GM06990 (cell line): ENCODE measurements at regions not wholly inside any gene's neighbourhood (a gene's known extent, or its start where the extent isn't known, plus 50 kb on each side); places are given as distances from the start of the nearest gene placed in this dataset.

Experiments
- DNase-seq: peaks from one replicate; pipeline ENCODE4 v3.0.0-alpha.2; 2011; ENCODE audit not compliant: insufficient read length; ENCODE audit errors: extremely low read depth
- H3K27me3 ChIP-seq: replicated peaks from 2 replicates; pipeline ENCODE4 v1.6.0; 2011; ENCODE audit warnings: low read length; ENCODE audit not compliant: control insufficient read depth, insufficient read depth
- H3K36me3 ChIP-seq: 2 replicates; pipeline ENCODE4 v1.5.1; 2011; ENCODE audit warnings: low read length; ENCODE audit not compliant: control insufficient read depth, insufficient read depth
- H3K4me3 ChIP-seq: replicated peaks from 2 replicates; pipeline ENCODE4 v1.5.1; 2011; ENCODE audit warnings: low read depth, mild to moderate bottlenecking, control low read depth, low read length
- CTCF ChIP-seq: IDR thresholded peaks from 2 replicates; pipeline ENCODE4 v1.5.1; 2011; ENCODE audit warnings: low read length, control low read depth, mild to moderate bottlenecking, inconsistent platforms; ENCODE audit not compliant: insufficient read depth, poor library complexity, severe bottlenecking

- Histone ChIP-seq H3K27me3 (peaks cover 1% of the 10 kb centered on the region; the same call in 1 of the 2 replicates), H3K36me3 (no peaks in the 10 kb centered on the region), H3K4me3 (no peak overlapping the region)
- DNase-seq = no peak
- no peak for TF ChIP-seq CTCF
Measured at GRCh38 chr16:74026373-74027281, 270.0 kb upstream of the PSMD7 start.

- Histone ChIP-seq H3K4me3 (no peak overlapping the region), H3K27me3 (peaks cover 1% of the 10 kb centered on the region; the same call in 1 of the 2 replicates), H3K36me3 (no peaks in the 10 kb centered on the region)
- TF ChIP-seq CTCF = no peak
- DNase-seq = no peak
Measured at GRCh38 chr16:74024953-74025352, 271.7 kb upstream of the PSMD7 start.

GRCh38 chr16:74020095-74020670 lies 276.4 kb upstream of the PSMD7 start:
- H3K36me3 ChIP-seq = no peaks in the 10 kb centered on the region
- H3K4me3 ChIP-seq = no peak overlapping the region
- no peaks in the 10 kb centered on the region for H3K27me3 ChIP-seq
- DNase-seq = no peak
- no peak for TF ChIP-seq CTCF

GRCh38 chr16:74019612-74020011 lies 277.0 kb upstream of the PSMD7 start:
- TF ChIP-seq CTCF = no peak
- Histone ChIP-seq H3K36me3 (no peaks in the 10 kb centered on the region), H3K4me3 (no peak overlapping the region), H3K27me3 (no peaks in the 10 kb centered on the region)
- DNase-seq = no peak

GRCh38 chr16:74015953-74016352 lies 280.7 kb upstream of the PSMD7 start:
- H3K27me3 ChIP-seq = no peaks in the 10 kb centered on the region; the same call in 1 of the 2 replicates
- no peak for TF ChIP-seq CTCF
- no peak for DNase-seq
- H3K4me3 ChIP-seq = no peak overlapping the region
- H3K36me3 ChIP-seq = no peaks in the 10 kb centered on the region
